WTC11 (cell line): ENCODE measurements at regions not wholly inside any gene's neighbourhood (a gene's known extent, or its start where the extent isn't known, plus 50 kb on each side); places are given as distances from the start of the nearest gene placed in this dataset.
"Not testable (repeated sequence)": the region's sequence is repeated elsewhere in the genome, so short reads cannot be mapped to it uniquely, and the experiment has no call there.

Experiments
- ATAC-seq: fragments of 200-7000 bp; cut with Tn5 transposase; 2 replicates; pipeline ENCODE4 v1.10.0; 2021; ENCODE audit warnings: mild to moderate bottlenecking, moderate library complexity
- CTCF ChIA-PET: fragments of 300-600 bp; sonication (Branson Sonifier 250); formaldehyde crosslinking; loops from one replicate; lab custom pipeline; 2021; ENCODE audit warnings: antibody characterized with exemption; lab: Charles Lee
- POLR2A ChIA-PET: fragments of 350-600 bp; sonication (Branson Sonifier 250); formaldehyde crosslinking; loops from one replicate; lab custom pipeline; 2021; ENCODE audit warnings: antibody characterized with exemption; lab: Charles Lee
- DNase-seq: peaks from one replicate; pipeline ENCODE4 v3.0.0; 2021; ENCODE audit warnings: low spot score
- H3K27ac Mint-ChIP-seq: 2 replicates; pipeline ENCODE4 v1.8.0; 2021; ENCODE audit warnings: mixed read lengths
- H3K27me3 Mint-ChIP-seq: 2 replicates; pipeline ENCODE4 v1.8.0; 2021; ENCODE audit warnings: low read depth, mild to moderate bottlenecking, moderate library complexity, mixed read lengths
- H3K36me3 Mint-ChIP-seq: 2 replicates; pipeline ENCODE4 v1.8.0; 2021; ENCODE audit warnings: mixed read lengths
- H3K4me1 Mint-ChIP-seq: 2 replicates; pipeline ENCODE4 v1.8.0; 2022; ENCODE audit warnings: mixed read lengths
- H3K4me3 Mint-ChIP-seq: 2 replicates; pipeline ENCODE4 v1.8.0; 2021; ENCODE audit warnings: mild to moderate bottlenecking, moderate library complexity, mixed read lengths
- H3K9me3 Mint-ChIP-seq: 2 replicates; pipeline ENCODE4 v1.8.0; 2021; ENCODE audit warnings: mixed read lengths
- CREB1 ChIP-seq: sonication (generic); formaldehyde crosslinking; IDR thresholded peaks from 2 replicates; pipeline ENCODE4 v1.8.0; 2023; ENCODE audit warnings: mild to moderate bottlenecking, missing genetic modification reagents
- E2F1 ChIP-seq: sonication (generic); formaldehyde crosslinking; IDR thresholded peaks from 2 replicates; pipeline ENCODE4 v1.8.0; 2022; ENCODE audit warnings: mild to moderate bottlenecking, missing genetic modification reagents
- E2F4 ChIP-seq: sonication (generic); formaldehyde crosslinking; IDR thresholded peaks from 2 replicates; pipeline ENCODE4 v1.8.1; 2022; ENCODE audit warnings: low read depth, mild to moderate bottlenecking, moderate library complexity, missing genetic modification reagents, borderline replicate concordance
- E2F5 ChIP-seq: sonication (generic); formaldehyde crosslinking; IDR thresholded peaks from 2 replicates; pipeline ENCODE4 v1.8.1; 2022; ENCODE audit warnings: mild to moderate bottlenecking, moderate library complexity, missing genetic modification reagents
- ERG ChIP-seq: fragments of 250-450 bp; sonication (Bioruptor Pico); IDR thresholded peaks from 2 replicates; pipeline ENCODE4 v1.8.0; 2021; ENCODE audit warnings: mild to moderate bottlenecking
- FOXJ3 ChIP-seq: sonication (generic); formaldehyde crosslinking; IDR thresholded peaks from 2 replicates; pipeline ENCODE4 v1.9.0; 2021; ENCODE audit warnings: missing genetic modification reagents, mild to moderate bottlenecking, borderline replicate concordance
- FOXK1 ChIP-seq: sonication (generic); formaldehyde crosslinking; IDR thresholded peaks from 2 replicates; pipeline ENCODE4 v1.8.0; 2022; ENCODE audit warnings: mild to moderate bottlenecking, moderate library complexity, missing genetic modification reagents
- GRHL2 ChIP-seq: fragments of 250-450 bp; sonication (Bioruptor Pico); IDR thresholded peaks from 2 replicates; pipeline ENCODE4 v1.8.0; 2022; ENCODE audit warnings: mild to moderate bottlenecking, moderate library complexity; ENCODE audit not compliant: insufficient replicate concordance, severe bottlenecking
- GTF2I ChIP-seq: fragments of 250-450 bp; sonication (Bioruptor Pico); conservative IDR thresholded peaks from 2 replicates; pipeline ENCODE4 v1.4.0; 2021; ENCODE audit warnings: mild to moderate bottlenecking
- JAZF1 ChIP-seq: fragments of 250-450 bp; sonication (Bioruptor Pico); IDR thresholded peaks from 2 replicates; pipeline ENCODE4 v1.9.0; 2021; ENCODE audit warnings: moderate library complexity, mild to moderate bottlenecking, inconsistent platforms
- JUN ChIP-seq: sonication (generic); formaldehyde crosslinking; IDR thresholded peaks from 2 replicates; pipeline ENCODE4 v1.8.0; 2023; ENCODE audit warnings: mild to moderate bottlenecking, missing genetic modification reagents
- KAT7 ChIP-seq: sonication (generic); formaldehyde crosslinking; IDR thresholded peaks from 2 replicates; pipeline ENCODE4 v1.8.1; 2023; ENCODE audit warnings: missing genetic modification reagents, mild to moderate bottlenecking, borderline replicate concordance
- TP53 ChIP-seq: sonication (generic); formaldehyde crosslinking; IDR thresholded peaks from 2 replicates; pipeline ENCODE4 v1.8.1; 2023; ENCODE audit warnings: mild to moderate bottlenecking, missing genetic modification reagents
- USF1 ChIP-seq: sonication (generic); formaldehyde crosslinking; IDR thresholded peaks from 2 replicates; pipeline ENCODE4 v1.8.0; 2022; ENCODE audit warnings: mild to moderate bottlenecking, missing genetic modification reagents
- ZNF219 ChIP-seq: sonication (generic); formaldehyde crosslinking; IDR thresholded peaks from 2 replicates; pipeline ENCODE4 v1.8.0; 2023; ENCODE audit warnings: missing genetic modification reagents, mild to moderate bottlenecking, borderline replicate concordance
- ZNF396 ChIP-seq: fragments of 250-450 bp; sonication (Bioruptor Pico); IDR thresholded peaks from 2 replicates; pipeline ENCODE4 v1.8.0; 2021; ENCODE audit warnings: mild to moderate bottlenecking, moderate library complexity, borderline replicate concordance
- ZNF423 ChIP-seq: fragments of 250-450 bp; sonication (Bioruptor Pico); IDR thresholded peaks from 2 replicates; pipeline ENCODE4 v2.1.2; 2022; ENCODE audit warnings: mild to moderate bottlenecking, moderate library complexity
- ZNF532 ChIP-seq: fragments of 250-450 bp; sonication (Bioruptor Pico); IDR thresholded peaks from 2 replicates; pipeline ENCODE4 v1.9.0; 2021; ENCODE audit warnings: mild to moderate bottlenecking, borderline replicate concordance
- ZNF671 ChIP-seq: fragments of 250-450 bp; sonication (Bioruptor Pico); IDR thresholded peaks from 2 replicates; pipeline ENCODE4 v1.8.0; 2021; ENCODE audit warnings: mild to moderate bottlenecking

- peaks cover 12% of the 10 kb centered on the region for H3K4me1 Mint-ChIP-seq
- H3K36me3 Mint-ChIP-seq = peaks cover 6% of the 10 kb centered on the region
- ATAC-seq (no peak), DNase-seq (no peak)
- H3K27me3 Mint-ChIP-seq = no peaks in the 10 kb centered on the region
- peaks cover 29% of the 10 kb centered on the region for H3K9me3 Mint-ChIP-seq
- no peak for TF ChIP-seq ZNF219
- no peak for TF ChIP-seq E2F1 (CRISPR knock-in tag)
- no peak for TF ChIP-seq FOXK1 (CRISPR knock-in tag)
- no peak for TF ChIP-seq GRHL2
- TF ChIP-seq TP53 = no peak
- no peak for TF ChIP-seq JAZF1
- H3K27ac Mint-ChIP-seq = no peak overlapping the region
- ChIA-PET CTCF (interaction anchor here (2.7 kb wide), 1 partner anchor 10 kb away, joined by 22 read pairs; no protein-coding TSS in a partner anchor), POLR2A (no interaction called here)
- H3K4me3 Mint-ChIP-seq = no peak overlapping the region
Observed at GRCh38 chr3:170801597-170801996, 68.4 kb downstream of the RPL22L1 start.

GRCh38 chr3:170800275-170800674, 69.7 kb downstream of the RPL22L1 start:
- H3K4me3 Mint-ChIP-seq, ATAC-seq, H3K36me3 Mint-ChIP-seq, DNase-seq, CTCF ChIA-PET, POLR2A ChIA-PET, H3K27ac Mint-ChIP-seq, H3K27me3 Mint-ChIP-seq: not testable (repeated sequence)
- peaks cover 38% of the 10 kb centered on the region for H3K9me3 Mint-ChIP-seq
- peaks cover 12% of the 10 kb centered on the region for H3K4me1 Mint-ChIP-seq

GRCh38 chr3:170799009-170799408, 71.0 kb downstream of the RPL22L1 start:
- H3K4me3 Mint-ChIP-seq = no peak overlapping the region
- peaks cover 10% of the 10 kb centered on the region for H3K4me1 Mint-ChIP-seq
- H3K9me3 Mint-ChIP-seq = peaks cover 36% of the 10 kb centered on the region
- TF ChIP-seq ZNF532 (CRISPR knock-in tag) (no peak), JUN (CRISPR knock-in tag) (no peak), ZNF396 (CRISPR knock-in tag) (no peak), ZNF423 (no peak)
- no peak for DNase-seq
- no peak for ATAC-seq
- H3K27me3 Mint-ChIP-seq = no peaks in the 10 kb centered on the region
- POLR2A ChIA-PET = no interaction called here
- peaks cover 8% of the 10 kb centered on the region for H3K36me3 Mint-ChIP-seq
- H3K27ac Mint-ChIP-seq = no peak overlapping the region
- CTCF ChIA-PET = no interaction called here

- POLR2A ChIA-PET = no interaction called here
Observed at GRCh38 chr3:170797685-170798084, 72.3 kb downstream of the RPL22L1 start.

GRCh38 chr3:170792471-170792870, 77.5 kb downstream of the RPL22L1 start:
- CTCF ChIA-PET = no interaction called here
- H3K36me3 Mint-ChIP-seq = peaks cover 8% of the 10 kb centered on the region
- no peak for TF ChIP-seq E2F4 (CRISPR knock-in tag)
- no peak for TF ChIP-seq USF1 (CRISPR knock-in tag)
- no peak for TF ChIP-seq GRHL2
- TF ChIP-seq ERG (CRISPR knock-in tag) = no peak
- no peak for TF ChIP-seq GTF2I (CRISPR knock-in tag)
- TF ChIP-seq ZNF671 (CRISPR knock-in tag) = no peak
- TF ChIP-seq KAT7 = no peak
- TF ChIP-seq CREB1 (CRISPR knock-in tag) = no peak
- TF ChIP-seq TP53 = no peak
- no peak for TF ChIP-seq E2F5 (CRISPR knock-in tag)

More at GRCh38 chr3:170797685-170798084, 72.3 kb downstream of the RPL22L1 start:
- Mint-ChIP-seq H3K9me3 (peaks cover 36% of the 10 kb centered on the region), H3K4me3 (no peak overlapping the region), H3K36me3 (peaks cover 8% of the 10 kb centered on the region), H3K27ac (no peak overlapping the region), H3K4me1 (peaks cover 4% of the 10 kb centered on the region), H3K27me3 (no peaks in the 10 kb centered on the region)
- no peak for ATAC-seq
- no peak for TF ChIP-seq FOXJ3 (CRISPR knock-in tag)
- CTCF ChIA-PET = no interaction called here
- DNase-seq = no peak

More at GRCh38 chr3:170792471-170792870, 77.5 kb downstream of the RPL22L1 start:
- POLR2A ChIA-PET = no interaction called here
- DNase-seq (no peak), ATAC-seq (no peak)
- Mint-ChIP-seq H3K27me3 (no peaks in the 10 kb centered on the region), H3K9me3 (peaks cover 31% of the 10 kb centered on the region), H3K4me3 (no peak overlapping the region), H3K27ac (no peak overlapping the region), H3K4me1 (no peaks in the 10 kb centered on the region)
